ENCODE measurements at regions not wholly inside any gene's neighbourhood (a gene's known extent, or its start where the extent isn't known, plus 50 kb on each side); places are given as distances from the start of the nearest gene placed in this dataset.
"Not testable (repeated sequence)": the region's sequence is repeated elsewhere in the genome, so short reads cannot be mapped to it uniquely, and the experiment has no call there.

DNA sequence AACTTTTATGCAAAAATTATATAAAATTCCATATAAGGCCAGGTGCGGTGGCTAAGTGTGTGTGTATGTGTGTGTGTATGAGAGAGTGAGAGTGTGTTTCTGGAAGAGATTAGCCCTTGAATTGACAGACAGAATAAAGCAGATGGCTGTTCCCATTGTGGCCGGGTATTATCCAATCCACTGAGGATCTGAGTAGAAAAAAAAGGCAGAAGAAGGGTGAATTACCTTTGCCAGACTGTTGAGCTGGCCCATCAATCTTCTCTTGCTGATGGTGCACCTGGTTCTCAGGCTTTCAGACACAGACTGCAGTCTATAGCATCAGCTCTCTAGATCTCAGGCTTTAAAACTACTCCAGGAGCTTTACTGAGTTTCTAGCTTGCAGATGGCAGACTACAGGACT is 92.2 kb upstream of the SLIT2 start:
- DNase-seq (ENCODE audit: insufficient read length, low spot score) (no peak), FAIRE-seq (no peak)
- no peak for TF ChIP-seq POLR2A (IDR thresholded peaks at IDR 0.05; ENCODE audit: low read depth, low read length)

DNA sequence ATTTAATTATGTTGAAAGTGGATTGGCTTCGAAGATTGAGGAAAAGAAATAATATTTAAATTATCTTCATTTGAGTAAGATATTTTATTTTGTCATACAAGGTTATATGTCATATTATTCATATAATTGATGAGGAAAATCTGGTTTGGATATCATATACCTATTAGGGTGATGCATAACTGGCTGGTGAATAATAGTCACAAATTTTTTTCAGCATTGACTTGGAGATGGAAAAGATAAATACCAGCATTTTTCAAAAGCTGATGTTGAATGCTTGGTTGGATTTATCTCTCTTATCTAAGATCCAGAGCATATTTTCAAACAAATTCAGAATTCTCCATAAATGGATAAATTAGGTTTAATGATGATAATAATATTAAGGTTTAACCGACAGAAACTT is 93.5 kb upstream of the SLIT2 start:
- no peak for TF ChIP-seq POLR2A (IDR thresholded peaks at IDR 0.05; ENCODE audit: low read depth, low read length)
- DNase-seq (ENCODE audit: insufficient read length, low spot score): no peak
- no peak for FAIRE-seq

- FAIRE-seq: no peak
- no peak for DNase-seq (ENCODE audit: insufficient read length, low spot score)
- TF ChIP-seq POLR2A (IDR thresholded peaks at IDR 0.05; ENCODE audit: low read depth, low read length): no peak
These were observed 100.3 kb upstream of the SLIT2 start for GRCh38 chr4:20151436-20151835.

GRCh38 chr4:20149143-20149542 is 102.6 kb upstream of the SLIT2 start:
- not testable (repeated sequence) for FAIRE-seq; DNase-seq (ENCODE audit: insufficient read length, low spot score)

GRCh38 chr4:20137176-20137575 is 114.5 kb upstream of the SLIT2 start:
- DNase-seq (ENCODE audit: insufficient read length, low spot score) (no peak), FAIRE-seq (no peak)
- no peak for TF ChIP-seq POLR2A (IDR thresholded peaks at IDR 0.05; ENCODE audit: low read depth, low read length)

DNA sequence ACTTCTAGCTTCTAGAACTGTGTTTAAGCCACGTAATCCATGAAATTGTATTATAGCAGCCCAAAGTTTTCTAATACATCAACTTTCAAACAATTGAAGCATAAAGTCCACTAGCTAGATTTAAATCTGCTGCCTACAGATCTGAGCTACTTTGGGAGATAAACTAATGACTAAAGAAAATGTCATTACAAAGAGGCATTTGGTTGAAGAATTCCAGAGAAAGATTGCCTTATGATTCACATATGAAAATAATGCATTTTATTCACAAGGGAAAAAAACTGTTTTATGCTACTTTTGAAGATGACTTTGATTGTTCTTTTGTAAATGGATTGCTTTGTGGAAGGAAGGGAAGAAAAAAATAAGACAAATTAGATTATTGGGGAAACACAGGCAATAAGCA is 124.1 kb upstream of the SLIT2 start:
- no peak for DNase-seq (ENCODE audit: insufficient read length, low spot score)
- TF ChIP-seq POLR2A (IDR thresholded peaks at IDR 0.05; ENCODE audit: low read depth, low read length): no peak
- no peak for FAIRE-seq

GRCh38 chr4:20126906-20127305 is 124.8 kb upstream of the SLIT2 start:
- DNase-seq (ENCODE audit: insufficient read length, low spot score) (no peak), FAIRE-seq (no peak)
- no peak for TF ChIP-seq POLR2A (IDR thresholded peaks at IDR 0.05; ENCODE audit: low read depth, low read length)

DNA sequence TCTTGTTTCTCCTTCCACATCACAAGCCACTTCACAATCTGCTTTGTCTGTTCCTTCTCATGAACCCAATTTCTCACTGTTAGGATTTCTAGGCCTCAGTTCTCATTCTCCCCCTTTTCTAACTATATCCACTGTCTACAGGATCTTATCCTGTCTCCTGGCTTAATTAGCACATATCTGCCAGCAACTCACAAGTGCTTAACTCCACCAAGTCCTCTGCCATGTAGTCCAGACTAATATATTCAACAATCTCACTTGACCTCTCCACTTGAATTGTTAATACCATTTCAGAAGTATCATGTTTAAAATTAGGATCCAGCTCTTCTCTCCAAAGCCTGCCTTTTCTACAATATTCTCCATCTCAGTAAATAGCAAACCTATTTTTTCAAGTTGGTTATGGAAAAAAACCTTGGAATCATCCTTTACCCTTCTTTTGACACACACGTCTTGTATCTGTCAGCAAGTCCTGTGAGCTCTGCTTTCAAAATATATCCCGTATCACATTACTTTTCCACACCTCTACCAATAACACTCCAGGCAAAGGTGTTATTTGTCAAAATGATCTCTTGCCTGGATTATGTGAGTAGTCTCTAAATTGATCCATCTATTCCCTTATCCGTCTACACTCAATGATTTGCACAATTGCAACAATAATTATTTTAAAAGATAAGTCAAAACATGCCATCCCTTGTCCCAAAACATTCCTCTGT is 127.2 kb upstream of the SLIT2 start:
- TF ChIP-seq POLR2A (IDR thresholded peaks at IDR 0.05; ENCODE audit: low read depth, low read length): no peak
- DNase-seq (ENCODE audit: insufficient read length, low spot score) (no peak), FAIRE-seq (no peak)

GRCh38 chr4:20122198-20122988 is 129.3 kb upstream of the SLIT2 start:
- FAIRE-seq (no peak), DNase-seq (ENCODE audit: insufficient read length, low spot score) (no peak)
- no peak for TF ChIP-seq POLR2A (IDR thresholded peaks at IDR 0.05; ENCODE audit: low read depth, low read length)

DNA sequence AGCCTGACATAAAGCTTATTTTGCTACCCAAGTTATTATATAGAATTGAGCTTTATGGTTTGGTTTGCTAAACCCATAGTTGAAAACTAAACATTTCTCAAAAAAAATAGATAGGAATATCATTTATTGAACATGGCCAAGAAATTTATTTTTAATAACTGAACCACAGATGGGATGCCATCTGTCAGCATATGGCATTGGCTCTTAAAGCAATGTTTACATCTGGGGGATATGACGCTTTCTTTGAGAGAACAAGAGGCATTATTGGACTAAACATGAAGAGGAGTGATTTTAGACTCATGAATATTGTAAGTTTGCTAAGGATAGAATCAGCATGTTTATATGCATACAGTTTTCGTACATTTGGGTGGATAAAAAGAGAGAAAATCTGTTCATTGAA is 132.6 kb upstream of the SLIT2 start:
- FAIRE-seq (no peak), DNase-seq (ENCODE audit: insufficient read length, low spot score) (no peak)
- no peak for TF ChIP-seq POLR2A (IDR thresholded peaks at IDR 0.05; ENCODE audit: low read depth, low read length)

DNA sequence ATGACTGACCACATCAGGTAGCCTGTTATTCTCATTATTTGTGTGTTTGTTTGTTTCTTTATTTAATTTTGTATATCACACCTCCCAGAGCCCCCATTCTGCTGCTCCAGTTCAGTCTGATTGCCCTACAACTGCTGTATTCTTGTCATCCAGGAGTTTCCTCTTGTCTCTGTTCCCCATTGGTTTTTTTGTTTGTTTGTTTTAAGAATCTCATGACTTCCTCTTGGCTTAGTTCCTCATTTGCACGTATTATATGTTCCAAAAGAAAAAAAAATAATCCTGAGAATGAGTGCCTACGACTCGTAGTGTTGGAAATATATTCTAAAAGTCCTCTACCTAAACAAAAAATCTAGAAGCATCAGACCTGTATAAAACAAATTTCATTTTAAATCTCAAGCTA is 142.3 kb upstream of the SLIT2 start:
- TF ChIP-seq POLR2A (IDR thresholded peaks at IDR 0.05; ENCODE audit: low read depth, low read length): no peak
- FAIRE-seq (no peak), DNase-seq (ENCODE audit: insufficient read length, low spot score) (no peak)

GRCh38 chr4:20106921-20107320 is 144.8 kb upstream of the SLIT2 start:
- TF ChIP-seq POLR2A (IDR thresholded peaks at IDR 0.05; ENCODE audit: low read depth, low read length): no peak
- DNase-seq (ENCODE audit: insufficient read length, low spot score): no peak
- no peak for FAIRE-seq

GRCh38 chr4:20101831-20102230 is 149.9 kb upstream of the SLIT2 start:
- TF ChIP-seq POLR2A (IDR thresholded peaks at IDR 0.05; ENCODE audit: low read depth, low read length): no peak
- DNase-seq (ENCODE audit: insufficient read length, low spot score) (no peak), FAIRE-seq (no peak)

- TF ChIP-seq POLR2A (IDR thresholded peaks at IDR 0.05; ENCODE audit: low read depth, low read length): no peak
- FAIRE-seq (no peak), DNase-seq (ENCODE audit: insufficient read length, low spot score) (no peak)
These were observed 154.8 kb upstream of the SLIT2 start for GRCh38 chr4:20096911-20097310.

Measured in H54 (cell line).